GM21367 (cell line): ENCODE measurements at regions not wholly inside any gene's neighbourhood (a gene's known extent, or its start where the extent isn't known, plus 50 kb on each side); places are given as distances from the start of the nearest gene placed in this dataset.
"Not testable (repeated sequence)": the region's sequence is repeated elsewhere in the genome, so short reads cannot be mapped to it uniquely, and the experiment has no call there.

Experiments used
- ATAC-seq: cut with Tn5 transposase; IDR thresholded peaks from one replicate; pipeline ENCODE4 v1.9.1; 2021; ENCODE audit not compliant: unreplicated experiment

DNA sequence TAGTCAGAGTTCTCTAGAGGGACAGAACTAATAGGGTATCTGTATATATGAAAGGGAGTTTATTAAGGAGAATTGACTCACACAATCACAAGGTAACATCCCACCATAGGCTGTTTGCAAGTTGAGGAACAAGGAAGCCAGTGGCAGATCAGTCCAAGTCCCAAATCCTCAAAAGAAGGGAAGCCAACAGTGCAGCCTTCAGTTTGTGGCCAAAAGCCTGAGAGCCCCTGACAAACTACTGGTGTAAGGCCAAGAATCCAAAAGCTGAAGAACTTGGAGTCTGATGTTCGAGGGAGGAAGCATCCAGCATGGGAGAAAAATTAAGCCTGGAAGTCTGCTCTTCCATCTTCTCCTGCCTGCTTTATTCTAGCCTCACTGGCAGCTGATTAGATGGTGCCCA, 1107.2 kb upstream of the CELF2 start:
- no peak for ATAC-seq

- ATAC-seq: no peak
Observed at GRCh38 chr10:9911488-9911887, 1106.2 kb upstream of the CELF2 start.

DNA sequence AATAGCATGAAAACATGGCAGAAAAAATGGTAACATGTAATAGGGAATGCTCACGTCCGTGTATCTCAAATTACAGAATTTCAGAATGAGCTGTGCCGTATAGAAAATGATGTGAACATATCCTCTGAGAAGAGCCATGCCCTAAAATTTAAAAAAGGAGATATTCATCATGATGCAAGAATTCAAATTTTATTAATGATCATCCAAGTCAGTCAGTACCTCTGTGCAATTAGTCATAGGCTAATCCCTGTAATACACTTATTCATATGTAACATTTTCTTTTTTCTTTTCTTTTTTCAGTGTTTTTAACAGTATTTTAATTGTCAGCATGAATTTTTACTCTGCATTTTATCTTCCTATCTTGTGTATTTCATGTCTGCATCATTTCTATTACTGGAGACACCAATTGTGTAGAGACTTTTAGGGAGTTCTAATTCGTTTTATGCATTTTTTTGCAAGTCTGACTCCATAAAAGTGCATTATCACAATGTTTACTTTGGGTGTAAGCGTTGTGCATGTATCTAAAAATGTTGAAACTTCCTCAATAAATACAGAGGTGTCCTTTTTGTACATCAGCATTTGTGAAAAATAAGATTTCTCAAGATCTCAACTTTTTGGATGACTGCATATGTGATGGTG, 1103.7 kb upstream of the CELF2 start:
- no peak for ATAC-seq

DNA sequence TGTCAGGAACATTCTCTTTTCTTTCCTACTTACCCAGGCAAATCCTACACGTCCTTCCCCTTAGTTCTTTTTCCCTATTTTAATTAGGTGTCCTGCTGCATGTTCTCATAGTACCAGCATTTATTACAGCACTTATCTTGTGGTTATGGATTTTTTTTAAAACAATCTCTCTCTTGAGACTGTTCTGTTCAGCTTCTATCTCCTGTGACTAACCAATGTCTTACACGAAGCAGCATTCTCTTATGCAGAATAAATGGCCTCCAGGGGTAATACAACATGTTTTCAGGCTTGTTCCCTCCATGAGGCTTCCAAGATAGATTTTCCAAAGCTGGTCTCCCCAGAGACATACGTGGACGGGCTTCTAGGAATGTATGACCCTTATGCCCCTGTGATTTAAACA, 1096.1 kb upstream of the CELF2 start:
- ATAC-seq: no peak

- no peak for ATAC-seq
Observed at GRCh38 chr10:9922126-9922870, 1095.4 kb upstream of the CELF2 start.

DNA sequence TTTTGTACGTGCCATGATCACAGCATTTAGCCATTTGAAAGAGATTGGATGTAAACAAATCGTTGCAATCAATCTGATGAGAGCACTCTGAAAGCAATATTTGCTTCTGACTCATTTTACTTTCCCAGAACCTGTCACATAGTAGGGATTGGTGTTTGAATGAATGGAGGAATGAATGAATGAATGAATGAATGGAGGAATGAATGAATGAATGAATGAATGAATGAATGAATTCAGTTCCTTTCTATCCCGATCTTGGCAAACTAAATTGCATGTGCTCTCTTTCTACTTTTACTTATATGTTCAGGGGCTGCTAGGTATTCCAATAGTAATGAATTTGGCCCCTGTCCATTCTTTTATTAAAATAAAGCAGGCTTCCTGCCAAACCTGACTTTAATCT, 1091.7 kb upstream of the CELF2 start:
- ATAC-seq: no peak

GRCh38 chr10:9926881-9927280, 1090.8 kb upstream of the CELF2 start:
- ATAC-seq: no peak

DNA sequence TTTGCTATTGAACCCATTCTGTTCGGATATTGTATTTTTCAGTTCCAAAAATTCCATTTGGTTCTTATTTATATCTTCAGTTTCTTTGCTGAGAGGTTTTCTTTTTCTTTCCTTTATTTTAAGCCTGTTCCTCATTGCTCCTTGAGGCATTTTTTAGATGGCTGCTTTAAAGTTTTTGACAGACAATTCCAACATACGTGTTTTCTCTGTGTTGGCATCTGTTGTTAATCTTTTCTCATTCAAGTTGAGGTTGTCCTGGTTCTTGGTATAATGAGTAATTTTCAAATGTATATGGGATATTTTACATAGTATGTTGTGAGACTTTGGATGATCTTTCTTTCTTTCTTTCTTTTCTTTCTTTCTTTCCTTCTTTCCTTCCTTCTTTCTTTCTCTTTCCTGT, 1078.0 kb upstream of the CELF2 start:
- no peak for ATAC-seq

DNA sequence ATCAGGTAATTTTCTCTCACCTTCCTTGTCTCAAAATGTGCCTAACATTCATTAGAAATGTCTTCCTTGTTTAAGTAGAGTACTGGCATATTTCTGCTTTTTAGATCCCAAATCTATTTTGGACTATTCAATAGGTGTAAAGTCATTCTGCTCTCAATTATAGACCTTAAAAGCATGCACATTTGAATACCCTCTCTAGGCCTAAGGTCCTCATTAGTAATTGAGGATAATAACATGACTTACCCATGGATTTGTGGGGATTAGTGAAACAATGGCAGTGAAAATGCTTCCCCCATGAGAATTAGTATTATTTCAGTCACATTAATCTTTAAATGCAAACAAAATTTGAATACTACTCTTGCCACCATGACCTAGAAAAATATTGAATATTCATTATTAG, 1073.0 kb upstream of the CELF2 start:
- ATAC-seq: no peak

DNA sequence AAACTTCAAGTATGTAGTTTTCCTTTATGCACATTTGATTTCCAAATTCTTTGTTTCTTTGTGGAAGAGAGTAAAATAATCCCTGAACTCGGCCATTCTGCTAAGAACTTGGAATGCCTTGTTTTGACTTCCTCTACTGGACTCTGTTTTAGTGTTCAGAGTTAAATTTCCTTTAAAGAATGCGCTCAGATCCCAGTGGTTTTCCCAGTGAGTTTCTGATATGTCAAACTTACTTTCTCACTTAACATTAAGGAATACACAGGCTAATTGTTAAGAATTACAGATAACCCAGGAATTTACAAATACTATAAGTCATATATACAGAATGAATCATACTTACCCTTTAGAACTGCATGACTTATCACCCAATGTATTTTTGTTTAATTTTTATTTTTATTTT, 1067.6 kb upstream of the CELF2 start:
- no peak for ATAC-seq

DNA sequence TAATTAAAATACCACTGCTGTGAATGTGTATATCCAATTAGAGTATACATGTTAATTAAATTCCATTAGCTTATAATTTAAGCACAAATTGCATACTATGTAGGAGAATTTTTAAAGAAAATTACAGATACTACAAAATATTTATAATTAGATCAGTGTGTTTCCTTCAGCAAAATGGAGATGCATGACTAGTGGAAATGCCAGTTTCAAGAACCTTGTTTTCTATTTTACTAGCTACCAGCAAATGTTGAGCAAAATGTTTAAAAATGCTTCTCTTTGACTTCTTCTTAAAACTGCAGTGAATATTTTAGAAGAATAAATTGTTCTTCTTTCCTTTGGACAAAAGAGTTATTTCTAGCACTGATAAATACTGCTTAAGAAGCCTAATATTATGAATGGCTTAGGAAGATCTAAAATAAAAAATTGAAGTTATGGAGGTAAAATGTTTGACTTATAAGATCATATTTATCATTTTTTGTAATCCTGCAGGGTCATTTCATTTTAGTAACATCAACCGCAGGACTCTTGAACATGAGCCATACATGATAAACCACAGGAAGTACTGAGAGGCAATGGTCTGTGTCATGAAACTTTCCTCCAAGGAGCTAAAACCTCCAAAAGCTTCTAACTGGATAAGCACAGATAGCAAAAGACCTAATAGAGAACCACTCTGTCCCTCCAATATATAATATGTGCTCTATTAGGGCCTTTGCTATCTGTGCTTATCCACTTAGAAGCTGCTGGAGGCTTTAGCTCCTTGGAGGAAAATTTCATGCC, 1066.0 kb upstream of the CELF2 start:
- no peak for ATAC-seq

DNA sequence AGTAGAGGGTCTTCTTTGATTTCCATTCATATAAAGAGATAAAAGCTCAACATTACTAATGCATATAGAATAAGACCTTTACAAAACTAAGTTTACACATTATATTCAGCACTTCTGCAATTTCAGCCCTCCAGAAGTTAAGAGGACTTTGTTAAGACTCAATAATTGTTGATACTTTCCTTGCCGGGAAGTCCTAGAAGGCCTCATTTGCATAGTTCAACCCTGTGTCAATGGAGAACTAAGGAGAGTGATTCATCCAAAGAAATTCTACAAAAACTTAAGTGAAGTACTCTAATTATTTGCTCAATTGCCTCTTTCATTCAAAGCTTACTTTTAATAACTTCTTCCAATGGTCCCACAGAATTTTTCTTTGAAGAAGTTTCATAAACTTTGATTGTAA, 1060.3 kb upstream of the CELF2 start:
- ATAC-seq: no peak

- not testable (repeated sequence) for ATAC-seq
Observed at GRCh38 chr10:9957876-9958275, 1059.8 kb upstream of the CELF2 start.

GRCh38 chr10:9965341-9965740, 1052.3 kb upstream of the CELF2 start:
- no peak for ATAC-seq

DNA sequence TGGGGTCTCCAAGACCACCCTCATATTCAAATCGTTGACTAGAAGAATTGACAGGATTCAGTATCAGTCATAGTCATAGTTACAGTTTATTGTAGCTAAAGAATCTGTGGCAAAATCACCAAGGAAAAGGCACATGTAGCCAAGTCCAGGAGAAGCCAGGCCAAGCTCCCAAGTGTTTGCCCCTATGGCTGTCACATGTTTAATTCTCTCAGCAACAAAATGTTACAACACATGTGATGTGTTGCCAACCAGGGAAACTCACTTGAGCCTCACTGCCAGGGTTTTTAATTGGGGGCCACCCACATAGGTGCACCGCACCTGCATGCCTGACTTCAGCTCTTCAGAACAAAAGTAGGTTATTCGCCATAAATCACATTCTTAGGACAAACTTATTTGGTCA, 1030.9 kb upstream of the CELF2 start:
- no peak for ATAC-seq

GRCh38 chr10:9987197-9987596, 1030.5 kb upstream of the CELF2 start:
- ATAC-seq: no peak

GRCh38 chr10:9992661-9993060, 1025.0 kb upstream of the CELF2 start:
- no peak for ATAC-seq

DNA sequence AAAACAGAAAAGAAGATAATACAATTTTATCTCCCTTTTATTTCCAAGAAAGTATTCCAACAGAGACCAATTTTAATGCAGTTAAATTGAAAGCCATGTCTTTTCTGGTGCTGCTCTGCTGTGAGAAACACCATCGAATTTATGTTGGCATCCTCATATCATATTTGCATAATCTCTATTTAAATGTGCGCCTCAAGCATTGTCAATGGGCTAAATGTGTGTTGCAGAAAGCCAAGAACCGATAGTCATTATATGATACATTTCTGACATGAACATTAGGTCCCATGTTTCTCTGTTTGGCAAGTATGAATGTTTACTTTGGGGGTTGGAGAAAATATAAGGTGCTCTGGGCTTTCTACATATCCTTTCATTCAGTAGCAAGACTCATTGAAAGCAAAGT, 1023.5 kb upstream of the CELF2 start:
- no peak for ATAC-seq

GRCh38 chr10:9999627-10000026, 1018.0 kb upstream of the CELF2 start:
- no peak for ATAC-seq

DNA sequence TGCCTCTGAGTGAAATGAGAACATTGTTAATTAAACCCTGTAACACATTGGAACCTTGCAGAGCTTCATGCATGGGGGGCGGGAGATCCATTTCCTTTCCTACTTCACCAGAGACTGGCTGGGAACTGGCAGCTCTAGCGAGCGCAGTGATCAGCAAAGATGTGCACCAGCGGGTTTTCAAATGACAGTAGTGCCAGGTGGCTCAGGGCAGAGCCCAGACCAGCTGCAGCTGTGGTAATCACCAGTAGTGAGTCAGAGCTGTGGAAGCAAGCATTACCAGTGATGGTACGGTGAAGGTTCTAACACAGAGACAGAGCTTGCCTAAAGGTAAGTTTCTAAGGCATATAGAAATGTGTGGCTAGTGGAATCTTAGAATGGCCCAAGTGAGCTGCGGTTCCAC, 1009.7 kb upstream of the CELF2 start:
- no peak for ATAC-seq

DNA sequence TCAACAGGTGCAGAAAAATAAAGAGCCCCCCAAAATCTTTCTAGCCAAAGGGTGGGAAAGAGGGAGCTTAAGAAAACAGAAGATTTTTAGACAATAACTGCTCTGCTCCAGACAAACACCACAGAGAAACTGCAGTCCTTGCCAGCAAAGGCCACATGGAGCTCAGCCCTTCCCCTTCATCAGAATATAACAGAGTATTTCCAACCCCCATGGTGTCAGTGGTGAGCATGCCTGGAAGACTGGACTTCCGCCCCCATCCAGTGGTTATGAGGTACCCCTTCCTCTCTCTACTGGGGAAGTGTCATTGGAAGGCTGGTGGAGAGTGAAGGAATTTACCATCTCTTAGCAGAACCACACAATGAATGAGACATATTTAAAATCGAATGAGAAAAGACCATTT, 1007.3 kb upstream of the CELF2 start:
- ATAC-seq: no peak

DNA sequence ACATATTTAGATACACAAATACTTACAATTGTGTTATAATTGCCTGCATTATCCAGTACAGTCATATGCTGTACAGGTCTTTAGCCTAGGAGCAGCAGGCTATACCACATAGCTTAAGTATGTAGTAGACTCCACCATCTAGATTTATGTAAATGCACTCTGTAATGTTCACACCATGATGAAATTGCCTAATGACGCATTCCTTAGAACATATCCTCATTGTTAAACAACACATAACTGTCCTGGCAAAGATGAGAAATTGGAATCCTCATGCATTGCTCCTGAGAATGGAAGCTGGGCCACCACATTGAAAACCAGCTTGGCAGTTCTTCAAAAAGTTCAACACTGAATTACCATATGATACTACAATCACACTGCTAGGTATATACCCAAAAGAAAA, 1002.8 kb upstream of the CELF2 start:
- ATAC-seq: no peak
